HG03457 (cell line): ENCODE measurements at regions not wholly inside any gene's neighbourhood (a gene's known extent, or its start where the extent isn't known, plus 50 kb on each side); places are given as distances from the start of the nearest gene placed in this dataset.

Experiments used
- ATAC-seq: cut with Tn5 transposase; IDR thresholded peaks from one replicate; pipeline ENCODE4 v1.9.1; 2021; ENCODE audit warnings: moderate number of reproducible peaks; ENCODE audit not compliant: unreplicated experiment

DNA sequence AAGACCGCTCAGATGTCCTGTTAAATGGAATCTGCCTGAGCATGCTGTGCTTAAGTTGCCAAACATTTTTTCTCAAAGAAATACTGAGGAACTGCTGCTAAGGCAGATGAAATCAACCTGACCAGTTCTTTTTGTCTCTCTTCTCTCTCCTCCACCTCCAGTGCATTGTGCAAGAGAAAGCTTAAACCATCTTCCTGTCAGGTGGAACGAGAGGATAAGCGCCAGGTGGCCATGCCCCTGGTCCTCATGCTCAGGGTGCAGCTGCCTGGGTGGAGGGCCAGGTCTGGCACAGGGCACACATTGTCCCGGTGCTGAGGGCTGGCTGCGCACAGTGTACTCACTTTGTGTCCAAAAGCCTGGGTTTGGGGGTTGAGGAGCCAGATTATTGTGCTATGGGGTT lies 176.2 kb upstream of the TP63 start:
- no peak for ATAC-seq

- ATAC-seq: no peak
Measured at GRCh38 chr3:189455641-189456417, 175.4 kb upstream of the TP63 start.

- ATAC-seq: no peak
Measured at GRCh38 chr3:189457201-189457607, 174.0 kb upstream of the TP63 start.

- ATAC-seq: no peak
Measured at GRCh38 chr3:189457631-189458412, 173.4 kb upstream of the TP63 start.

GRCh38 chr3:189458528-189458927 lies 172.7 kb upstream of the TP63 start:
- ATAC-seq: no peak

DNA sequence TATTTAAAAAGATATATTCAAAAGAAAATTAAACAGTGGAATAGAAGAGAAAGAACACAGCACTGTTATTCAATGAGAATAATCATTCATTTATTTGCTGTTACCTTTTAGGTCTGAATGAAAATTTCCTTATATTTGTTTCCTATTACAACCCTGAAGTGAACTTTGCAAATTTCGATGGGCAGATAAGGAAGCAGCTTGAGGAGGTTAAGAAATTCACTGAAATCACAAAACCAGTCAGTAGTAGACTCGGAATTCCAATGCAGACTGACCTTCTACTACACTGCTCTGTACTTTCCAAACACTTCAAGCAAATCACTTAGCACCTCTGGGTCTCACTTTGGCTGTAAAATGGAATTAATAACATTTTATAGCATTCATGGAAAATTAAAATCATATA lies 172.0 kb upstream of the TP63 start:
- ATAC-seq: no peak

DNA sequence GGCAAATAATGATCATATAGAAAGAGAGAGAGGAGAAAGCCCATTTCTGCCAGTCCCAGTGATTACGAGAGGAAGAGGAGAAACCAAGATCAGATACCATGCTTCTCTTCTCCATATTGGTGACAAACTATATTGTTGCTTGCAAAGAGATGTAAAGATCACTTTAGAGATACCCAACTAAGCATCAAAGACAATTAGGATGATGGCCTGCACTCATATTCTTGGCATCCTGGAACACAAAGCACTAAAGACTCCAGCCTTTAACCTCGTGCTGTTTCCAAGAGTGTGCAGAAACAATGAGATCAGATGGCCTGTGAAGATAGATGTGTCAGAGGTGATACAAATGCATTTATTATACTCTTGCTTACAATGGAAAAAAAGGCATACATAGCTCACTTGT lies 170.7 kb upstream of the TP63 start:
- ATAC-seq: no peak

DNA sequence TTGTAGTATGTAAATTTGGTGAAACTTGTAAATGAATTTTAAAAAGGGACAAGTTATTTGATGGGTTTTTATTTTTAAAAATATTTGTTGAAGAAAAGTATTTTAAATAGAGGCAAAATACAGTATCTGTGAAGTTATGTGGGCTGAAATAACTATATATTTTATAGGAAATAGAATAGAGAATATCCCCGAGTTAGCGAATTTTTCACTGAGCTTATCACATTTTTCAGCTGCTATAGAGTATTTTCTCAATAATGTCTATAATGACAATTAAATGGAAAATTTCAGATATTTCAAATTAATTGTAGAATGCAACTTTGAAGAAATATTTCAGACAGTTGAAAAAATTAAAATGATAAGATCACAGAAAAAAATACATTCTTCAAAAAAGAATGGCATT lies 166.4 kb upstream of the TP63 start:
- no peak for ATAC-seq

- ATAC-seq: no peak
Measured at GRCh38 chr3:189466004-189466403, 165.2 kb upstream of the TP63 start.

DNA sequence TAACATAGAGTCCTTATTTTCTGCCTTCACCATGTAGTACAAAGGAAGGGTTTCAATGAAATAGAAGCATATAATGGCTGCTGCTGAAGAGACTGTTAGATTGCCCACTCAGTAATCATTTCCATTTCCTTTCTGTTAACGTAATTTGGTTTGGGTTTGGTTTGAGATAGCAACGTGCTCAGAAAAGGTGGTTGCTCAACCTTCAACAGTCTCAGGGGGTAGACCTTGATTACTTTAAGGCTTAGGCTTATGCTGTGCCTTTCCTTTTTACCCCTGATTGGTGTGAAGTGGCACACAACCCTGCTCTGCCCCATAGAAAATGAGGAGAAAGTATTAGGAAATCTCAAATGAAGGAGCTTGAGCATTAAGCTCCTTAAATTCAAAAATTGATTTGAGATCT lies 163.7 kb upstream of the TP63 start:
- ATAC-seq: no peak

- ATAC-seq: no peak
Measured at GRCh38 chr3:189474944-189475343, 156.2 kb upstream of the TP63 start.

DNA sequence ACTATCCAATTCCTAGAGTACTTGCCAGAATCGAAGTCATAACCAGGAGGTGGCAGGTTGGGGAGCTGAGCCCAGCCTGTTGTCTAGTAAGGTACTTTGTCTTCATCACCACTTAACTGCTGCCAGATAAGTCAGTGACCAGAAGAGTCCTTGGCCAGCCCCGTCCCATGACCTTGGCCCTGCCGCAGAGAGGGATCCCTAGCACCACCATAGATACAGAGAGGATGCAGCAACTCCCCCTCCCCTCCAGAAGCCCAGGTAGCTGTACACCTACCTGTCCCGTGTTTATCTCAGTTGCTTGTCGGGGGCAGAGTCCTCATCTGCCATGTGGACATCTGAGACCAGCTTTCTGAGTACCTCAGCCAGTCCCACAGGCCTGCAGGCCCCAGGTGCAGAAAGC lies 153.6 kb upstream of the TP63 start:
- no peak for ATAC-seq

DNA sequence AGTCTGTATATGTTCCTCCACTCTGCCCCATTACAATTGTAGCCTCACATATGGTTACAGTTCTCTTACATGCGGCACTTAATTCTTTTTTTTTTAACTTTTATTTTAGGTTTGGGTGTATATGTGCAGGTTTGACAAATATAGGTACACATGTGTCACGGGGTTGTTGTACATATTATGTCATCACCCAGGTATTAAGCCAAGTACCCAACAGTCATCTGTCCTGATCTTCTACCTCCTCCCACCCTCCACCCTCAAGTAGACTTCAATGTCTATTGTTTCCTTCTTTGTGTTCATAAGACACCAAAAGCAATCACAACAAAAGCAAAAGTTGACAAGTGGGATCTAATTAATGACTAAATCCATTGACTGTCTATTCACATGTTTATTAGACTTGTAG lies 144.6 kb upstream of the TP63 start:
- no peak for ATAC-seq

DNA sequence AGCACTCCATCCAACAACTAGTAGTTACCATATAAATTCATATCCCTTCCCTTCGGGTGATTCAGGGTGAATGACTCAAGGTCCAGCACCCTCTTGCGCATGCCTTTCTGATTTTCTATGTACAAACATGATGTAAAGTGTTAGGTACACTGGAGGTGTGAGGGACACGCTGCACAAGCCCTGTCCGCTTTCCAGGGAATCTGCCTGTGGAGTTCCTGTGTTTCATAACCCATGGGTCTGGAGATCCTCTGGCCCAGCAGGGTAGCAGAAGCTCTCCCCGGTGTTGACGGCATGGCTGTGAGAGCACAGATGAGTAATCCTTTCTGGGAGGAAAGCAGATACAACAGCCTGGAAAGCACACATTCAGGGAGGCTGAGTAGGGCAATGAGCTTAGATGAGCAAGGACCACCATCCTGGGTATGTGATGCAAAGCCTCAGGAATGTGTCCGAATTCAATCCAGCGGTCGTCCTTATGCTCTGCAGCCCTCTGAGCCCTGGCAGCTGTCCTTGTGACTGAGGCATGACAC lies 142.9 kb upstream of the TP63 start:
- no peak for ATAC-seq

GRCh38 chr3:189490337-189490736 lies 140.9 kb upstream of the TP63 start:
- ATAC-seq: no peak

GRCh38 chr3:189490749-189491148 lies 140.4 kb upstream of the TP63 start:
- ATAC-seq: no peak

- no peak for ATAC-seq
Measured at GRCh38 chr3:189491831-189492230, 139.4 kb upstream of the TP63 start.

DNA sequence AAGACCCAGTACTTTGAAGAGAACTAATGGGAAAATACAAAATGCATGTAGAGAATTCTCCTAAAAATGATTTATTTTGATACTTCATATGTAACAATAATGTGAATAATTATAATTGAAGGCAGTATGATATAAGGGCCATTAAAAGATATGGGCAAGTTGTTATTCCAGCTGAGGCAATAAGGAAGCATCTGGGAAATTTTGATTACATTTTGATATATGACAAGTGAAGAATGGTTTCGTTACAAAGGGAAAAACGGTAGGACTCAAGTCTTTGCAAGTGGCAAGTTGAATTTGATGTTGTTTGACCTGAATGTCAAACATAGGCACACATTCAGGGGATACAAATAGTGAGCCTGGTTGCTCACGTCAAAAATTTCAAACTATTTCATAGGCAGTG lies 137.9 kb upstream of the TP63 start:
- no peak for ATAC-seq

- no peak for ATAC-seq
Measured at GRCh38 chr3:189494632-189495031, 136.6 kb upstream of the TP63 start.

GRCh38 chr3:189496375-189497138 lies 134.6 kb upstream of the TP63 start:
- ATAC-seq: no peak

DNA sequence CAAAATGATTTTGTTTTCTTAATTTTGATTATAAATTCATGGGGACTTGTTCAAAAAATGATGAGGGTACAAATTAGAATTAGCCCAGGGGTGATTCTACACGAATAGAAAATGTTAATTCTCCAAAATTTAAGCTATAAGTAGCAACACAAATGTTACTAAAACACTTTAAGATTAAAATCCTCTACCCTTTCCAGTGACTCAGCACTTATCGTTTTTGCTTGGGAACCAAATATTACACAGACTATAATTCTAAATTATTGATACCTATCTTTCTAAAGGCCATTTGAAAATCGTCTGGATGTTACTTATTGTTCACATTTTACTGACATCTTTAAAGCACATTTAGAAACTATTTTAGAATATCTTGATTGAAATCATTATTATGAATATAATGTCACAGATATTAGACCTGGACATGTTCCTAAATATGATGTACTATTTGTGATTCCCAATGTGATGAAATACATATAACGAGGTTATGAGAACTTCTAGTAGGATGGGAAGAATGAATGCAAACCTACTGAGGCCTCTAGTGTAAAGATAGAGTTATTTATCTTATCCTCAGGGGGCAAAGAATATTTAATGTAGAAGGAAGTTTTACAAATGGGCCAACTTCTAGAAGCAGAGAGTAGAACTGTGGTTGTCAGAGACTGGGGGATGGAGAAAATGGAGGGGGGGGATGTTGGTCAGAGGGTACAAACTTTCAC lies 132.0 kb upstream of the TP63 start:
- ATAC-seq: no peak
